GM23248 (cell line): ENCODE measurements at regions not wholly inside any gene's neighbourhood (a gene's known extent, or its start where the extent isn't known, plus 50 kb on each side); places are given as distances from the start of the nearest gene placed in this dataset.

Experiments used
- EZH2 ChIP-seq: fragments of 200-600 bp; sonication (generic); IDR thresholded peaks from 2 replicates; pipeline ENCODE4 v1.6.1; 2018; ENCODE audit warnings: antibody characterized with exemption, mild to moderate bottlenecking; ENCODE audit not compliant: insufficient read depth, poor library complexity, severe bottlenecking
- EZH2phosphoT487 ChIP-seq: fragments of 200-600 bp; sonication (generic); IDR thresholded peaks from 2 replicates; pipeline ENCODE4 v1.6.1; 2018; ENCODE audit warnings: antibody characterized with exemption, moderate library complexity, mild to moderate bottlenecking, low read depth; ENCODE audit not compliant: insufficient read depth

- no peak for TF ChIP-seq EZH2phosphoT487
- no peak for TF ChIP-seq EZH2
Measured at GRCh38 chr2:56034258-56034657, 110.7 kb upstream of the EFEMP1 start.
